ENCODE measurements at regions not wholly inside any gene's neighbourhood (a gene's known extent, or its start where the extent isn't known, plus 50 kb on each side); places are given as distances from the start of the nearest gene placed in this dataset.

GRCh38 chr6:78436335-78436734, 431.0 kb upstream of the IRAK1BP1 start:
- TF ChIP-seq CTCF (IDR thresholded peaks at IDR 0.05), result 0 out of 2 replicates have a peak, but pooled peaks have one; percentile 9
- TF ChIP-seq POLR2AphosphoS5 (IDR thresholded peaks at IDR 0.05; ENCODE audit: low read depth, low read length), result no peak

Measured in Panc1 (cell line).